NT2/D1 (cell line): ENCODE measurements at regions not wholly inside any gene's neighbourhood (a gene's known extent, or its start where the extent isn't known, plus 50 kb on each side); places are given as distances from the start of the nearest gene placed in this dataset.
"Not testable (repeated sequence)": the region's sequence is repeated elsewhere in the genome, so short reads cannot be mapped to it uniquely, and the experiment has no call there.

Experiments
- DNase-seq: peaks from one replicate; pipeline ENCODE4 v3.0.0-alpha.2; 2011; ENCODE audit warnings: low read depth, low spot score
- H3K27me3 ChIP-seq: 2 replicates; pipeline ENCODE4 v1.6.0; 2011; ENCODE audit warnings: mild to moderate bottlenecking; ENCODE audit not compliant: insufficient read length, insufficient read depth
- H3K36me3 ChIP-seq: 2 replicates; pipeline ENCODE4 v1.6.1; 2011; ENCODE audit warnings: mild to moderate bottlenecking, low read length, mixed read lengths; ENCODE audit not compliant: insufficient read depth, insufficient read length
- H3K4me1 ChIP-seq: 2 replicates; pipeline ENCODE4 v1.5.1; 2011; ENCODE audit not compliant: insufficient read depth, insufficient read length
- H3K4me3 ChIP-seq: 2 replicates; pipeline ENCODE4 v1.5.1; 2011; ENCODE audit warnings: low read depth; ENCODE audit not compliant: insufficient read length
- H3K9ac ChIP-seq: 2 replicates; pipeline ENCODE4 v1.6.0; 2011; ENCODE audit warnings: low read depth; ENCODE audit not compliant: insufficient read length
- H3K9me3 ChIP-seq: 2 replicates; pipeline ENCODE4 v1.5.1; 2011; ENCODE audit warnings: mild to moderate bottlenecking, low read length; ENCODE audit not compliant: insufficient read depth
- SUZ12 ChIP-seq: IDR thresholded peaks from 2 replicates; pipeline ENCODE4 v1.6.1; 2011; ENCODE audit not compliant: insufficient read length, insufficient read depth; ENCODE audit errors: extremely low read depth
- YY1 ChIP-seq: IDR thresholded peaks from 2 replicates; pipeline ENCODE4 v1.6.1; 2011; ENCODE audit not compliant: insufficient read length, insufficient read depth
- ZNF274 ChIP-seq: IDR thresholded peaks from 2 replicates; pipeline ENCODE4 v1.6.1; 2011; ENCODE audit warnings: mild to moderate bottlenecking, low read depth, low read length

GRCh38 chr5:91946870-91947269 lies 563.8 kb upstream of the ARRDC3 start:
- no peaks in the 10 kb centered on the region for H3K27me3 ChIP-seq
- H3K9ac ChIP-seq, result no peak overlapping the region
- no peak overlapping the region for H3K4me3 ChIP-seq
- H3K9me3 ChIP-seq, result no peaks in the 10 kb centered on the region
- H3K36me3 ChIP-seq, result no peaks in the 10 kb centered on the region
- H3K4me1 ChIP-seq, result no peaks in the 10 kb centered on the region
- no peak for DNase-seq
- TF ChIP-seq YY1, result no peak
- TF ChIP-seq SUZ12, result no peak
- no peak for TF ChIP-seq ZNF274

GRCh38 chr5:91941588-91941987 lies 558.5 kb upstream of the ARRDC3 start:
- Histone ChIP-seq H3K4me3 (no peak overlapping the region), H3K9ac (no peak overlapping the region), H3K4me1 (no peaks in the 10 kb centered on the region), H3K9me3 (no peaks in the 10 kb centered on the region), H3K27me3 (no peaks in the 10 kb centered on the region), H3K36me3 (no peaks in the 10 kb centered on the region)
- no peak for TF ChIP-seq ZNF274
- TF ChIP-seq YY1, result no peak
- no peak for TF ChIP-seq SUZ12
- no peak for DNase-seq

GRCh38 chr5:91938441-91938840 lies 555.3 kb upstream of the ARRDC3 start:
- Histone ChIP-seq H3K36me3 (no peaks in the 10 kb centered on the region), H3K27me3 (no peaks in the 10 kb centered on the region), H3K4me1 (no peaks in the 10 kb centered on the region), H3K4me3 (no peak overlapping the region), H3K9ac (no peak overlapping the region), H3K9me3 (no peaks in the 10 kb centered on the region)
- DNase-seq, result no peak
- no peak for TF ChIP-seq ZNF274
- TF ChIP-seq SUZ12, result no peak
- TF ChIP-seq YY1, result no peak

- DNase-seq, result no peak
- Histone ChIP-seq H3K4me1 (no peaks in the 10 kb centered on the region), H3K27me3 (no peaks in the 10 kb centered on the region), H3K9me3 (no peaks in the 10 kb centered on the region), H3K4me3 (no peak overlapping the region), H3K9ac (no peak overlapping the region), H3K36me3 (no peaks in the 10 kb centered on the region)
- TF ChIP-seq SUZ12 (no peak), YY1 (no peak), ZNF274 (no peak)
Observed at GRCh38 chr5:91937121-91937520, 554.0 kb upstream of the ARRDC3 start.

- H3K4me3 ChIP-seq, result no peak overlapping the region
- DNase-seq, result no peak
- H3K27me3 ChIP-seq, result no peaks in the 10 kb centered on the region
- no peaks in the 10 kb centered on the region for H3K4me1 ChIP-seq
- H3K9ac ChIP-seq, result no peak overlapping the region
- no peaks in the 10 kb centered on the region for H3K36me3 ChIP-seq
- TF ChIP-seq YY1 (no peak), ZNF274 (no peak), SUZ12 (no peak)
- no peaks in the 10 kb centered on the region for H3K9me3 ChIP-seq
Observed at GRCh38 chr5:91929522-91929817, 546.4 kb upstream of the ARRDC3 start.

GRCh38 chr5:91928754-91929521 lies 545.8 kb upstream of the ARRDC3 start:
- TF ChIP-seq ZNF274, result no peak
- no peak for TF ChIP-seq YY1
- no peak for TF ChIP-seq SUZ12
- Histone ChIP-seq H3K36me3 (no peaks in the 10 kb centered on the region), H3K9ac (no peak overlapping the region), H3K9me3 (no peaks in the 10 kb centered on the region), H3K27me3 (no peaks in the 10 kb centered on the region), H3K4me3 (no peak overlapping the region), H3K4me1 (no peaks in the 10 kb centered on the region)
- DNase-seq, result no peak

GRCh38 chr5:91927439-91927838 lies 544.3 kb upstream of the ARRDC3 start:
- DNase-seq, result no peak
- Histone ChIP-seq H3K4me3 (no peak overlapping the region), H3K36me3 (no peaks in the 10 kb centered on the region), H3K9me3 (no peaks in the 10 kb centered on the region), H3K9ac (no peak overlapping the region), H3K27me3 (no peaks in the 10 kb centered on the region), H3K4me1 (no peaks in the 10 kb centered on the region)
- TF ChIP-seq SUZ12 (no peak), ZNF274 (no peak), YY1 (no peak)

- no peak for DNase-seq
- no peaks in the 10 kb centered on the region for H3K4me1 ChIP-seq
- TF ChIP-seq SUZ12 (no peak), ZNF274 (no peak), YY1 (no peak)
- H3K9me3 ChIP-seq, result no peaks in the 10 kb centered on the region
- no peak overlapping the region for H3K9ac ChIP-seq
- no peaks in the 10 kb centered on the region for H3K36me3 ChIP-seq
- no peaks in the 10 kb centered on the region for H3K27me3 ChIP-seq
- H3K4me3 ChIP-seq, result no peak overlapping the region
Observed at GRCh38 chr5:91925249-91925648, 542.1 kb upstream of the ARRDC3 start.

- H3K27me3 ChIP-seq, H3K36me3 ChIP-seq, H3K4me3 ChIP-seq, H3K9me3 ChIP-seq, H3K9ac ChIP-seq, DNase-seq, H3K4me1 ChIP-seq: not testable (repeated sequence)
Observed at GRCh38 chr5:91917037-91917814, 534.1 kb upstream of the ARRDC3 start.
